ENCODE measurements at regions not wholly inside any gene's neighbourhood (a gene's known extent, or its start where the extent isn't known, plus 50 kb on each side); places are given as distances from the start of the nearest gene placed in this dataset.

DNA sequence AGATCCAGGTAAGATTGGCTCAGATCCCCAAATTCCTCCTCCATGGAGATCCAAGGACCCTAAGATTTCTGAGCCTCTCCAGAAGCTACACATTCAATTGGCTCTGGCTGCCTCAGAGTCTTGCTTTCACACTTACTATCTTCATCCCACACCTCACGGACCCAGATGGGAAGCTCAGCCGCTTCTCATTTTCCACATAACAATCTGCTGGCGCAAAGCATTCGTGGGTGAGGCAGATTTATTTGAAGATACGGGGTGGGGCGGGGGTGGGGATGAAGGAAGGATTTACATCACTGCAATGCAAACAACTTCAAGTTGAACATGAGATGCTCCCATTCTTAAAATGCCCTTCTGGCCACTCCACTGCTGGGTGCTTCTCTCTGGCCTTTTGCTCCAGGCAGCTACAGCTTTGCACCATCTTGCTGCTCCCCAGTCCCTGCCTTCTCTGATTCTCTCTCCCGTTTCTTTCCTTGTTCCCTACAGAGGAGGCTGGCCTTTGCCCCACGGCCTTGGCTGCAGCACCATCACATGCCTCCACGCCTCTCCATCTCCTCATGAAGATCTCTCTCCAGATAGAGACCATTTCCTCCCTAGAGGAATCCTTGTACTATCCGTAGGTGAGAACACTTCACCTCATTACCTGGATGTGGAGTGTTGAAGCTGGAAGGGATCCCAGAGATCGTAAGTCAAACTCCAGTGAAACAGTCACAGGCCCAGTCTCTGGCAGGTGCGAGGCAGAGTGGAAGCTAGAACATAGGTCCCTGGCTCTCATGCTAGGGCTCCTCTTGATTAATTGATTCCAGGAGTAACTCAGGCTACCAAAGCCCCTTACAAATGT, 175.9 kb downstream of the RPLP1 start:
- no peak for TF ChIP-seq POLR2A (IDR thresholded peaks at IDR 0.05)
- TF ChIP-seq, protein P1, sequence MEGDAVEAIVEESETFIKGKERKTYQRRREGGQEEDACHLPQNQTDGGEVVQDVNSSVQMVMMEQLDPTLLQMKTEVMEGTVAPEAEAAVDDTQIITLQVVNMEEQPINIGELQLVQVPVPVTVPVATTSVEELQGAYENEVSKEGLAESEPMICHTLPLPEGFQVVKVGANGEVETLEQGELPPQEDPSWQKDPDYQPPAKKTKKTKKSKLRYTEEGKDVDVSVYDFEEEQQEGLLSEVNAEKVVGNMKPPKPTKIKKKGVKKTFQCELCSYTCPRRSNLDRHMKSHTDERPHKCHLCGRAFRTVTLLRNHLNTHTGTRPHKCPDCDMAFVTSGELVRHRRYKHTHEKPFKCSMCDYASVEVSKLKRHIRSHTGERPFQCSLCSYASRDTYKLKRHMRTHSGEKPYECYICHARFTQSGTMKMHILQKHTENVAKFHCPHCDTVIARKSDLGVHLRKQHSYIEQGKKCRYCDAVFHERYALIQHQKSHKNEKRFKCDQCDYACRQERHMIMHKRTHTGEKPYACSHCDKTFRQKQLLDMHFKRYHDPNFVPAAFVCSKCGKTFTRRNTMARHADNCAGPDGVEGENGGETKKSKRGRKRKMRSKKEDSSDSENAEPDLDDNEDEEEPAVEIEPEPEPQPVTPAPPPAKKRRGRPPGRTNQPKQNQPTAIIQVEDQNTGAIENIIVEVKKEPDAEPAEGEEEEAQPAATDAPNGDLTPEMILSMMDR (IDR thresholded peaks at IDR 0.05) = no peak
- TF ChIP-seq POLR2AphosphoS5 (IDR thresholded peaks at IDR 0.05; ENCODE audit: insufficient read depth in 1 of 2, low read depth in 1 of 2) = no peak

All from vagina (tissue), 2 donors.